ENCODE measurements at regions not wholly inside any gene's neighbourhood (a gene's known extent, or its start where the extent isn't known, plus 50 kb on each side); places are given as distances from the start of the nearest gene placed in this dataset.
"Not testable (repeated sequence)": the region's sequence is repeated elsewhere in the genome, so short reads cannot be mapped to it uniquely, and the experiment has no call there.

GRCh38 chr16:9014389-9014788 lies 50.7 kb upstream of the USP7 start:
- Histone ChIP-seq H3K9me3 (ENCODE audit: low read depth, low read length, poor library complexity, severe bottlenecking) (peaks cover 7% of the 10 kb centered on the region), H3K4me3 (ENCODE audit: low read depth, low read length, poor library complexity, severe bottlenecking) (no peak overlapping the region), H3K27me3 (replicated peaks; ENCODE audit: insufficient read depth, low read depth, low read length, poor library complexity) (no peaks in the 10 kb centered on the region), H3K36me3 (ENCODE audit: insufficient read depth, low read length, poor library complexity, severe bottlenecking) (no peaks in the 10 kb centered on the region), H3K27ac (ENCODE audit: low read depth, low read length, poor library complexity, severe bottlenecking) (no peak overlapping the region), H3K4me1 (ENCODE audit: insufficient read depth, low read length, poor library complexity, severe bottlenecking) (no peaks in the 10 kb centered on the region)
- ChIA-PET CTCF (interaction anchor here (0.6 kb wide), 1 partner anchor 284 kb away, joined by 6 read pairs; no protein-coding TSS in a partner anchor), POLR2A (ENCODE audit: low non-redundant PET) (no interaction called here)
- intact Hi-C loops (cut with micrococcal nuclease; ENCODE audit: unreplicated experiment): loop anchor here (5.0 kb wide), 1 partner anchor 352 kb away; no protein-coding TSS in a partner anchor
- DNase-seq (ENCODE audit: low spot score): no peak
- TF ChIP-seq EZH2 (IDR thresholded peaks at IDR 0.05; ENCODE audit: borderline replicate concordance, low read depth, low read length, poor library complexity, severe bottlenecking): no peak
- no peak for TF ChIP-seq CTCF (conservative IDR thresholded peaks at IDR 0.05; ENCODE audit: low read depth, low read length)
- BruUV-seq (replicated peaks): no TSS peak

DNA sequence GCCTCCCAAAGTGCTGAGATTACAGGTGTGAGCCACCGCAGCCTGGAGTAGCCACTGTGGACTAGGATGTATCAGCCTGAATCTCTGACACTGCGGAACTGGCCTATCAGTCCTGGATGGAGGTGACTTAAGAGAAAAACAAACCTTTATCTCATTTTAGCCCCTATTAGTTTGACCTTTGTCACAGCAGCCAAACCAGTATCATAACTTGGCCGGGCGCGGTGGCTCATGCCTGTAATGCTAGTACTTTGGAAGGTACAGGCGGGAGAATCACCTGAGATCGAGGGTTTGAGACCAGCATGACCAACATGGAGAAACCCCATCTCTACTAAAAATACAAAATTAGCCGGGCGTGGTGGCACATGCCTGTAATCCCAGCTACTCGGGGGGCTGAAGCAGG lies 51.8 kb upstream of the USP7 start:
- ChIA-PET CTCF (no interaction called here), POLR2A (ENCODE audit: low non-redundant PET) (interaction anchor here (0.6 kb wide), 1 partner anchor 37 kb away, joined by 10 read pairs; no protein-coding TSS in a partner anchor)
- H3K27me3 ChIP-seq (replicated peaks; ENCODE audit: insufficient read depth, low read depth, low read length, poor library complexity): no peaks in the 10 kb centered on the region
- no TSS peak for BruUV-seq (replicated peaks)
- H3K27ac ChIP-seq (ENCODE audit: low read depth, low read length, poor library complexity, severe bottlenecking): no peak overlapping the region
- peaks cover 7% of the 10 kb centered on the region for H3K9me3 ChIP-seq (ENCODE audit: low read depth, low read length, poor library complexity, severe bottlenecking)
- H3K4me3 ChIP-seq (ENCODE audit: low read depth, low read length, poor library complexity, severe bottlenecking): no peak overlapping the region
- no peaks in the 10 kb centered on the region for H3K4me1 ChIP-seq (ENCODE audit: insufficient read depth, low read length, poor library complexity, severe bottlenecking)
- H3K36me3 ChIP-seq (ENCODE audit: insufficient read depth, low read length, poor library complexity, severe bottlenecking): no peaks in the 10 kb centered on the region
- DNase-seq (ENCODE audit: low spot score): no peak
- intact Hi-C loops (cut with micrococcal nuclease; ENCODE audit: unreplicated experiment): no loop called here
- no peak for TF ChIP-seq CTCF (conservative IDR thresholded peaks at IDR 0.05; ENCODE audit: low read depth, low read length)
- no peak for TF ChIP-seq EZH2 (IDR thresholded peaks at IDR 0.05; ENCODE audit: borderline replicate concordance, low read depth, low read length, poor library complexity, severe bottlenecking)

GRCh38 chr16:9016005-9016404 lies 52.3 kb upstream of the USP7 start:
- H3K4me3 ChIP-seq (ENCODE audit: low read depth, low read length, poor library complexity, severe bottlenecking); H3K27ac ChIP-seq (ENCODE audit: low read depth, low read length, poor library complexity, severe bottlenecking); H3K36me3 ChIP-seq (ENCODE audit: insufficient read depth, low read length, poor library complexity, severe bottlenecking); H3K9me3 ChIP-seq (ENCODE audit: low read depth, low read length, poor library complexity, severe bottlenecking); CTCF ChIA-PET; DNase-seq (ENCODE audit: low spot score); BruUV-seq (replicated peaks); H3K27me3 ChIP-seq (replicated peaks; ENCODE audit: insufficient read depth, low read depth, low read length, poor library complexity); POLR2A ChIA-PET (ENCODE audit: low non-redundant PET); H3K4me1 ChIP-seq (ENCODE audit: insufficient read depth, low read length, poor library complexity, severe bottlenecking); intact Hi-C loops (cut with micrococcal nuclease; ENCODE audit: unreplicated experiment): not testable (repeated sequence)

- DNase-seq (ENCODE audit: low spot score): no peak
- no peaks in the 10 kb centered on the region for H3K27me3 ChIP-seq (replicated peaks; ENCODE audit: insufficient read depth, low read depth, low read length, poor library complexity)
- no peak overlapping the region for H3K27ac ChIP-seq (ENCODE audit: low read depth, low read length, poor library complexity, severe bottlenecking)
- BruUV-seq (replicated peaks): no TSS peak
- intact Hi-C loops (cut with micrococcal nuclease; ENCODE audit: unreplicated experiment): no loop called here
- CTCF ChIA-PET: no interaction called here
- H3K4me1 ChIP-seq (ENCODE audit: insufficient read depth, low read length, poor library complexity, severe bottlenecking): no peaks in the 10 kb centered on the region
- H3K4me3 ChIP-seq (ENCODE audit: low read depth, low read length, poor library complexity, severe bottlenecking): no peak overlapping the region
- no peaks in the 10 kb centered on the region for H3K36me3 ChIP-seq (ENCODE audit: insufficient read depth, low read length, poor library complexity, severe bottlenecking)
- POLR2A ChIA-PET (ENCODE audit: low non-redundant PET): no interaction called here
- TF ChIP-seq CTCF (conservative IDR thresholded peaks at IDR 0.05; ENCODE audit: low read depth, low read length): no peak
- no peak for TF ChIP-seq EZH2 (IDR thresholded peaks at IDR 0.05; ENCODE audit: borderline replicate concordance, low read depth, low read length, poor library complexity, severe bottlenecking)
- peaks cover 7% of the 10 kb centered on the region for H3K9me3 ChIP-seq (ENCODE audit: low read depth, low read length, poor library complexity, severe bottlenecking)
Observed at GRCh38 chr16:9016824-9017223, 53.1 kb upstream of the USP7 start.

Data from A673 (cell line).